GM19328 (cell line): ENCODE measurements at regions not wholly inside any gene's neighbourhood (a gene's known extent, or its start where the extent isn't known, plus 50 kb on each side); places are given as distances from the start of the nearest gene placed in this dataset.

Source experiments
- ATAC-seq: cut with Tn5 transposase; IDR thresholded peaks from one replicate; pipeline ENCODE4 v1.9.1; 2021; ENCODE audit warnings: mild to moderate bottlenecking, moderate library complexity; ENCODE audit not compliant: unreplicated experiment

GRCh38 chr5:130731839-130732238, 433.2 kb downstream of the HINT1 start:
- ATAC-seq, result no peak

GRCh38 chr5:130729541-130729940, 435.5 kb downstream of the HINT1 start:
- ATAC-seq, result no peak

- ATAC-seq, result no peak
These were observed 437.2 kb downstream of the HINT1 start for GRCh38 chr5:130727830-130728229.

GRCh38 chr5:130724658-130725057, 440.4 kb downstream of the HINT1 start:
- no peak for ATAC-seq

GRCh38 chr5:130720355-130720754, 444.7 kb downstream of the HINT1 start:
- no peak for ATAC-seq

GRCh38 chr5:130715541-130715940, 449.5 kb downstream of the HINT1 start:
- no peak for ATAC-seq

GRCh38 chr5:130714200-130714599, 450.9 kb downstream of the HINT1 start:
- ATAC-seq, result no peak

- ATAC-seq, result no peak
These were observed 452.7 kb downstream of the HINT1 start for GRCh38 chr5:130712324-130712723.

- no peak for ATAC-seq
These were observed 454.5 kb downstream of the HINT1 start for GRCh38 chr5:130710596-130710995.

- ATAC-seq, result no peak
These were observed 456.3 kb downstream of the HINT1 start for GRCh38 chr5:130708754-130709153.

- ATAC-seq, result no peak
These were observed 458.4 kb downstream of the HINT1 start for GRCh38 chr5:130706696-130707095.

GRCh38 chr5:130705368-130705767, 459.7 kb downstream of the HINT1 start:
- ATAC-seq, result no peak

GRCh38 chr5:130693509-130693908, 471.5 kb downstream of the HINT1 start:
- no peak for ATAC-seq

GRCh38 chr5:130692770-130693169, 472.3 kb downstream of the HINT1 start:
- no peak for ATAC-seq

- ATAC-seq, result no peak
These were observed 475.2 kb downstream of the HINT1 start for GRCh38 chr5:130689831-130690230.

- no peak for ATAC-seq
These were observed 477.8 kb downstream of the HINT1 start for GRCh38 chr5:130687085-130687733.

- ATAC-seq, result no peak
These were observed 486.4 kb downstream of the HINT1 start for GRCh38 chr5:130678637-130679036.

GRCh38 chr5:130666462-130666861, 498.6 kb downstream of the HINT1 start:
- no peak for ATAC-seq

GRCh38 chr5:130652176-130652575, 512.9 kb downstream of the HINT1 start:
- no peak for ATAC-seq

GRCh38 chr5:130651440-130651839, 513.6 kb downstream of the HINT1 start:
- no peak for ATAC-seq

GRCh38 chr5:130643321-130643720, 521.7 kb downstream of the HINT1 start:
- ATAC-seq, result no peak

GRCh38 chr5:130642461-130642860, 522.6 kb downstream of the HINT1 start:
- ATAC-seq, result no peak

- no peak for ATAC-seq
These were observed 537.9 kb downstream of the HINT1 start for GRCh38 chr5:130627145-130627544.
